H1 (cell line): ENCODE measurements at regions not wholly inside any gene's neighbourhood (a gene's known extent, or its start where the extent isn't known, plus 50 kb on each side); places are given as distances from the start of the nearest gene placed in this dataset.

Experiments used
- CTCF ChIA-PET: fragments of 300-600 bp; sonication (Branson Sonifier 250); formaldehyde crosslinking; loops from one replicate; lab custom pipeline; 2021; ENCODE audit not compliant: partially characterized antibody; lab: Charles Lee
- POLR2A ChIA-PET: fragments of 300-600 bp; sonication (Branson Sonifier 250); formaldehyde crosslinking; loops from one replicate; lab custom pipeline; 2021; ENCODE audit warnings: inconsistent platforms; ENCODE audit not compliant: partially characterized antibody; lab: Charles Lee
- DNase-seq, 2 experiments: peaks; one replicate each; pipeline versions ENCODE4 v3.0.0 to v3.0.0-alpha.2; 2010 to 2022; ENCODE audit warnings: low spot score in 2 of 2, low read depth in 1 of 2, mixed read lengths in 1 of 2
- FAIRE-seq: peaks from 2 replicates; lab custom pipeline; 2011; peaks lifted over from hg19 to GRCh38; lab: Jason Lieb, UNC
- H2AFZ ChIP-seq: 2 replicates; pipeline ENCODE4 v1.8.1; 2012; ENCODE audit warnings: low read length, inconsistent platforms
- H2AK5ac ChIP-seq: 2 replicates; pipeline ENCODE4 v1.6.1; 2013; ENCODE audit warnings: low read depth, low read length
- H2BK120ac ChIP-seq: replicated peaks from 2 replicates; pipeline ENCODE3; 2013; ENCODE audit warnings: low read depth, low read length, inconsistent platforms
- H2BK12ac ChIP-seq: 2 replicates; pipeline ENCODE4 v1.6.1; 2013; ENCODE audit warnings: low read depth, low read length
- H2BK15ac ChIP-seq: 2 replicates; pipeline ENCODE4 v1.6.1; 2013; ENCODE audit warnings: low read length
- H2BK20ac ChIP-seq: 2 replicates; pipeline ENCODE4 v1.6.1; 2013; ENCODE audit warnings: low read length
- H2BK5ac ChIP-seq: 2 replicates; pipeline ENCODE4 v1.6.1; 2013; ENCODE audit warnings: low read depth, low read length
- H3K14ac ChIP-seq: 2 replicates; pipeline ENCODE4 v1.6.1; 2013; ENCODE audit warnings: inconsistent platforms; ENCODE audit not compliant: insufficient read length
- H3K18ac ChIP-seq: 2 replicates; pipeline ENCODE4 v1.6.1; 2013; ENCODE audit warnings: low read length; ENCODE audit errors: extremely low read depth
- H3K23ac ChIP-seq: 2 replicates; pipeline ENCODE4 v1.6.1; 2013; ENCODE audit warnings: inconsistent platforms; ENCODE audit not compliant: insufficient read length
- H3K23me2 ChIP-seq: 2 replicates; pipeline ENCODE4 v1.6.1; 2013; ENCODE audit warnings: low read depth, low read length
- H3K27ac ChIP-seq: 2 replicates; pipeline ENCODE4 v1.6.1; 2011; ENCODE audit warnings: low read depth, low read length, inconsistent platforms
- H3K27me3 ChIP-seq, 4 experiments: replicated peaks in 1 of 4; 1 replicate in 1 of 4; 2 replicates in 3 of 4; pipeline versions ENCODE4 v1.6.1 to v1.8.1; 2011 to 2013; ENCODE audit warnings: low read length in 3 of 4, mild to moderate bottlenecking in 3 of 4, inconsistent platforms in 2 of 4, mixed read lengths in 2 of 4, moderate library complexity in 1 of 4; ENCODE audit not compliant: control insufficient read depth in 3 of 4, insufficient read depth in 3 of 4; ENCODE audit errors: extremely low read depth in 1 of 4
- H3K36me3 ChIP-seq, 4 experiments: 2 replicates each; pipeline versions ENCODE4 v1.6.1 to v1.8.1; 2011 to 2013; ENCODE audit warnings: mild to moderate bottlenecking in 4 of 4, low read length in 3 of 4, moderate library complexity in 2 of 4, control low read depth in 1 of 4, inconsistent platforms in 1 of 4; ENCODE audit not compliant: insufficient read depth in 4 of 4, control insufficient read depth in 2 of 4
- H3K4ac ChIP-seq: replicated peaks from 2 replicates; pipeline ENCODE3; 2013; ENCODE audit warnings: low read length, low read depth, mixed read lengths, inconsistent platforms; ENCODE audit not compliant: insufficient read length
- H3K4me1 ChIP-seq, 4 experiments: replicated peaks in 1 of 4; 1 replicate in 1 of 4; 2 replicates in 3 of 4; pipeline versions ENCODE4 v1.6.1 to v1.8.1; 2011 to 2013; ENCODE audit warnings: low read length in 3 of 4, inconsistent platforms in 2 of 4, mixed read lengths in 1 of 4; ENCODE audit not compliant: insufficient read depth in 4 of 4, control insufficient read depth in 3 of 4
- H3K4me2 ChIP-seq, 2 experiments: 2 replicates each; pipeline versions ENCODE4 v1.6.1 to v1.8.1; 2011 to 2013; ENCODE audit warnings: low read depth in 2 of 2, low read length in 2 of 2, control low read depth in 1 of 2, inconsistent platforms in 1 of 2, mild to moderate bottlenecking in 1 of 2; ENCODE audit not compliant: insufficient read depth in 1 of 2
- H3K4me3 ChIP-seq, 4 experiments: fragments of 200-600, 300-600 bp in 1 of 4; sonication (generic), shearing (Covaris generic), sonication (Bioruptor Twin) in 1 of 4; 2 replicates each; pipeline versions ENCODE4 v1.5.1 to v1.8.1; 2011 to 2016; ENCODE audit warnings: low read length in 4 of 4, low read depth in 3 of 4, control low read depth in 2 of 4, inconsistent platforms in 2 of 4, mild to moderate bottlenecking in 2 of 4, mixed read lengths in 1 of 4, moderate library complexity in 1 of 4; ENCODE audit not compliant: insufficient read depth in 2 of 4; ENCODE audit errors: extremely low read depth in 1 of 4
- H3K56ac ChIP-seq: replicated peaks from 2 replicates; pipeline ENCODE3; 2013; ENCODE audit warnings: low read depth, mild to moderate bottlenecking, mixed read lengths, low read length, inconsistent platforms; ENCODE audit not compliant: insufficient read length
- H3K79me1 ChIP-seq: 2 replicates; pipeline ENCODE4 v1.6.1; 2013; ENCODE audit warnings: low read depth, low read length, control low read depth
- H3K79me2 ChIP-seq, 2 experiments: 2 replicates each; pipeline versions ENCODE4 v1.6.1 to v1.8.1; 2012 to 2013; ENCODE audit warnings: low read length in 2 of 2, mild to moderate bottlenecking in 2 of 2, inconsistent platforms in 1 of 2; ENCODE audit not compliant: insufficient read depth in 2 of 2, control insufficient read depth in 1 of 2
- H3K9ac ChIP-seq, 4 experiments: replicated peaks in 1 of 4; 1 replicate in 1 of 4; 2 replicates in 3 of 4; pipeline versions ENCODE4 v1.6.1 to v1.8.1; 2011 to 2013; ENCODE audit warnings: low read depth in 3 of 4, low read length in 3 of 4, control low read depth in 2 of 4, mild to moderate bottlenecking in 2 of 4, moderate library complexity in 2 of 4, inconsistent platforms in 1 of 4; ENCODE audit errors: extremely low read depth in 1 of 4
- H3K9me3 ChIP-seq, 2 experiments: 2 replicates each; pipeline versions ENCODE4 v1.6.1 to v1.8.1; 2012 to 2013; ENCODE audit warnings: mild to moderate bottlenecking in 2 of 2, moderate library complexity in 2 of 2, control low read depth in 1 of 2, inconsistent platforms in 1 of 2, low read depth in 1 of 2, low read length in 1 of 2, mixed read lengths in 1 of 2; ENCODE audit not compliant: insufficient read depth in 2 of 2
- H4K20me1 ChIP-seq, 2 experiments: replicated peaks in 1 of 2; 2 replicates each; pipeline versions ENCODE3 to v1.8.1; 2011 to 2013; ENCODE audit warnings: inconsistent platforms in 2 of 2, low read length in 2 of 2, mild to moderate bottlenecking in 1 of 2; ENCODE audit not compliant: insufficient read depth in 2 of 2, control insufficient read depth in 1 of 2
- H4K5ac ChIP-seq: 2 replicates; pipeline ENCODE4 v1.6.1; 2013; ENCODE audit warnings: low read length, low read depth, mixed read lengths, inconsistent platforms; ENCODE audit not compliant: insufficient read length
- H4K8ac ChIP-seq: 2 replicates; pipeline ENCODE4 v1.8.0; 2013; ENCODE audit warnings: mild to moderate bottlenecking, moderate library complexity, low read length, inconsistent platforms; ENCODE audit not compliant: insufficient read depth; ENCODE audit errors: extremely low read depth
- H4K91ac ChIP-seq: replicated peaks from 2 replicates; pipeline ENCODE3; 2013; ENCODE audit warnings: low read length, mixed read lengths, inconsistent platforms; ENCODE audit not compliant: insufficient read length
- BCL11A ChIP-seq, 2 experiments: IDR thresholded peaks; one replicate each; pipeline ENCODE4 v1.6.1; 2011; ENCODE audit warnings: low read depth in 2 of 2, low read length in 2 of 2, mild to moderate bottlenecking in 2 of 2
- CBX5 ChIP-seq: fragments of 300-800, 300-1000 bp; sonication (generic); IDR thresholded peaks from 2 replicates; pipeline ENCODE4 v1.7.1; 2016; ENCODE audit warnings: antibody characterized with exemption, low read length, low read depth
- CTBP2 ChIP-seq: IDR thresholded peaks from 2 replicates; pipeline ENCODE4 v1.7.0; 2011; ENCODE audit warnings: borderline replicate concordance, mild to moderate bottlenecking, moderate library complexity, mixed read lengths, low read length; ENCODE audit not compliant: insufficient read depth, insufficient read length
- CTCF ChIP-seq, 3 experiments: IDR thresholded peaks; 1 replicate in 2 of 3; 2 replicates in 1 of 3; pipeline versions ENCODE4 v1.5.1 to v1.6.1; 2011; ENCODE audit warnings: low read length in 3 of 3, mild to moderate bottlenecking in 3 of 3, inconsistent platforms in 2 of 3, low read depth in 1 of 3, moderate library complexity in 1 of 3; ENCODE audit not compliant: insufficient read depth in 1 of 3; ENCODE audit errors: control extremely low read depth in 1 of 3
- GABPA ChIP-seq: IDR thresholded peaks from 2 replicates; pipeline ENCODE4 v1.6.1; 2011; ENCODE audit warnings: mild to moderate bottlenecking, low read length, moderate library complexity, borderline replicate concordance; ENCODE audit not compliant: insufficient read depth
- MAFK ChIP-seq: IDR thresholded peaks from 2 replicates; pipeline ENCODE4 v1.6.1; 2012; ENCODE audit warnings: low read depth, mild to moderate bottlenecking, improper control_type of control experiment, low read length
- MAX ChIP-seq: IDR thresholded peaks from 2 replicates; pipeline ENCODE4 v1.6.1; 2012; ENCODE audit warnings: inconsistent platforms
- POLR2A ChIP-seq, 2 experiments: IDR thresholded peaks; 1 replicate in 1 of 2; 2 replicates in 1 of 2; pipeline ENCODE4 v1.6.1; 2011; ENCODE audit warnings: low read depth in 2 of 2, low read length in 2 of 2, mild to moderate bottlenecking in 2 of 2; ENCODE audit errors: control extremely low read depth in 1 of 2
- SIN3A ChIP-seq, 2 experiments: IDR thresholded peaks in 1 of 2; conservative IDR thresholded peaks in 1 of 2; 2 replicates each; pipeline ENCODE4 v1.6.1; 2011 to 2012; ENCODE audit warnings: low read length in 2 of 2, improper control_type of control experiment in 1 of 2, low read depth in 1 of 2, mild to moderate bottlenecking in 1 of 2
- TAF7 ChIP-seq: optimal IDR thresholded peaks from 2 replicates; pipeline ENCODE3; 2011; ENCODE audit warnings: low read depth, mild to moderate bottlenecking, inconsistent platforms, low read length, moderate library complexity, borderline replicate concordance
- YY1 ChIP-seq: IDR thresholded peaks from 2 replicates; pipeline ENCODE4 v1.6.1; 2011; ENCODE audit warnings: low read depth, mild to moderate bottlenecking, low read length
- WGBS, 2 experiments: shearing (Covaris generic) in 1 of 2; methylation state at CpG; one replicate each; pipeline versions ENCODE4 v1.1.6 to v1.1.7; 2013 to 2015; ENCODE audit warnings: low lambda C conversion rate in 2 of 2, mixed read lengths in 2 of 2, inconsistent platforms in 1 of 2, low coverage in 1 of 2, missing lambda C conversion rate in 1 of 2; ENCODE audit not compliant: insufficient replicate concordance in 2 of 2, insufficient coverage in 1 of 2, insufficient read length in 1 of 2; ENCODE audit errors: extremely low coverage in 1 of 2, missing lambda C conversion rate in 1 of 2; 5-methylcytosine and 5-hydroxymethylcytosine counted together

- Histone ChIP-seq H3K79me1 (no peaks in the 10 kb centered on the region), H3K9me3 (peaks cover 13 to 18% of the 10 kb centered on the region in 2 experiments; a peak in 3 of 4 replicates), H3K56ac (no peak overlapping the region), H3K36me3 (no peaks in the 10 kb centered on the region; a peak in 1 of 8 replicates), H2AK5ac (no peak overlapping the region), H2BK120ac (no peak overlapping the region), H3K4me1 (peaks cover 0 to 7% (median 4%) of the 10 kb centered on the region in 4 experiments; a peak in 5 of 7 replicates), H3K23me2 (no peaks in the 10 kb centered on the region), H2BK15ac (no peak overlapping the region), H4K5ac (no peak overlapping the region), H3K27ac (no peak overlapping the region), H2AFZ (no peak overlapping the region), H3K9ac (no peak overlapping the region), H3K79me2 (no peaks in the 10 kb centered on the region), H3K4me2 (peak overlapping the region; percentile 17 to 37; a peak in 3 of 4 replicates), H3K4ac (no peak overlapping the region), H4K91ac (no peak overlapping the region), H2BK20ac (no peak overlapping the region), H3K18ac (no peak overlapping the region), H3K14ac (no peak overlapping the region), H4K20me1 (no peaks in the 10 kb centered on the region), H3K4me3 (peak overlapping the region in 1 of 4 experiments; percentile 29; a peak in 1 of 8 replicates), H3K23ac (no peak overlapping the region), H2BK5ac (no peak overlapping the region; the same call in 1 of the 2 replicates), H3K27me3 (no peaks in the 10 kb centered on the region), H4K8ac (no peak overlapping the region), H2BK12ac (no peak overlapping the region)
- POLR2A ChIA-PET: no interaction called here
- DNase-seq (no peak), FAIRE-seq (peak; percentile 93)
- 17% methylated on average over 6 of the region's 6 CpGs; no CpG with 5 or more reads in 1 of the 2 experiments for WGBS, 2 experiments
- CTCF ChIA-PET: interaction anchor here (0.6 kb wide), 1 partner anchor 404 kb away, joined by 3 read pairs; no protein-coding TSS in a partner anchor
- TF ChIP-seq MAX: no peak
- no peak for TF ChIP-seq CTBP2
- no peak for TF ChIP-seq YY1
- no peak for TF ChIP-seq MAFK
- TF ChIP-seq CTCF (IDR thresholded peaks at IDR 0.05; ENCODE audit: control extremely low read depth in 1 of 3, insufficient read depth in 1 of 3, low read depth in 1 of 3, low read length in 3 of 3): no peak
- no peak for TF ChIP-seq CBX5
- TF ChIP-seq BCL11A (IDR thresholded peaks at IDR 0.05; ENCODE audit: low read depth in 2 of 2, low read length in 2 of 2): no peak
- TF ChIP-seq TAF7: no peak
- TF ChIP-seq GABPA: no peak
- TF ChIP-seq SIN3A (conservative IDR thresholded peaks at IDR 0.05 in 1 of 2, IDR thresholded peaks at IDR 0.05 in 1 of 2; ENCODE audit: low read depth in 1 of 2, low read length in 2 of 2): no peak
- TF ChIP-seq POLR2A (IDR thresholded peaks at IDR 0.05; ENCODE audit: control extremely low read depth in 1 of 2, low read depth in 2 of 2, low read length in 2 of 2): no peak
Observed at GRCh38 chr12:33111850-33112249, 215.3 kb upstream of the PKP2 start.
